KMS-11 (cell line): ENCODE measurements at regions not wholly inside any gene's neighbourhood (a gene's known extent, or its start where the extent isn't known, plus 50 kb on each side); places are given as distances from the start of the nearest gene placed in this dataset.

Experiments used
- H2AFZ ChIP-seq: fragments of 200-600 bp; sonication (generic); 2 replicates; pipeline ENCODE4 v1.6.1; 2016; ENCODE audit warnings: antibody characterized with exemption, mixed run types, low read depth
- H3K27ac ChIP-seq: fragments of 200-600 bp; sonication (generic); 2 replicates; pipeline ENCODE4 v1.6.1; 2016; ENCODE audit warnings: mild to moderate bottlenecking, mixed run types
- H3K27me3 ChIP-seq: fragments of 200-600 bp; sonication (generic); 2 replicates; pipeline ENCODE4 v1.6.1; 2017; ENCODE audit warnings: mild to moderate bottlenecking, low read depth, mixed run types, moderate library complexity; ENCODE audit not compliant: insufficient read depth
- H3K36me3 ChIP-seq: fragments of 200-600 bp; sonication (generic); 2 replicates; pipeline ENCODE4 v1.6.1; 2017; ENCODE audit warnings: mild to moderate bottlenecking, mixed run types; ENCODE audit not compliant: insufficient read depth
- H3K4me1 ChIP-seq: fragments of 200-600 bp; sonication (generic); 2 replicates; pipeline ENCODE4 v1.6.1; 2016; ENCODE audit warnings: mild to moderate bottlenecking, low read depth, mixed run types; ENCODE audit not compliant: poor library complexity, severe bottlenecking
- H3K4me2 ChIP-seq: fragments of 200-600 bp; sonication (generic); 2 replicates; pipeline ENCODE4 v1.7.0; 2016; ENCODE audit warnings: mild to moderate bottlenecking, mixed run types
- H3K4me3 ChIP-seq: fragments of 200-600 bp; sonication (generic); IDR thresholded peaks from 2 replicates; pipeline ENCODE4 v1.6.1; 2017; ENCODE audit warnings: low read depth, low read length, mixed read lengths; ENCODE audit not compliant: insufficient read depth
- H3K79me2 ChIP-seq: fragments of 200-600 bp; sonication (generic); 2 replicates; pipeline ENCODE4 v1.6.1; 2016; ENCODE audit warnings: low read depth, mixed run types; ENCODE audit not compliant: insufficient read depth
- H3K9ac ChIP-seq: fragments of 200-600 bp; sonication (generic); 2 replicates; pipeline ENCODE4 v1.6.1; 2016; ENCODE audit warnings: mild to moderate bottlenecking, mixed run types
- H4K20me1 ChIP-seq: fragments of 200-600 bp; sonication (generic); 2 replicates; pipeline ENCODE4 v1.6.1; 2016; ENCODE audit warnings: mild to moderate bottlenecking, mixed run types; ENCODE audit not compliant: insufficient read depth
- CTCF ChIP-seq: fragments of 200-600 bp; sonication (generic); conservative IDR thresholded peaks from 2 replicates; pipeline ENCODE4 v1.6.1; 2017; ENCODE audit warnings: low read depth, mild to moderate bottlenecking, antibody characterized with exemption, low read length, moderate library complexity, mixed read lengths

- Histone ChIP-seq H3K36me3 (no peaks in the 10 kb centered on the region), H2AFZ (no peak overlapping the region), H4K20me1 (no peaks in the 10 kb centered on the region), H3K79me2 (no peaks in the 10 kb centered on the region), H3K27me3 (no peaks in the 10 kb centered on the region), H3K9ac (no peak overlapping the region), H3K4me2 (no peak overlapping the region), H3K4me3 (no peak overlapping the region), H3K4me1 (no peaks in the 10 kb centered on the region), H3K27ac (no peak overlapping the region)
- no peak for TF ChIP-seq CTCF
These were observed 498.3 kb upstream of the NOVA1 start for GRCh38 chr14:27096091-27096490.

- Histone ChIP-seq H4K20me1 (no peaks in the 10 kb centered on the region), H3K36me3 (no peaks in the 10 kb centered on the region), H2AFZ (no peak overlapping the region), H3K79me2 (no peaks in the 10 kb centered on the region), H3K4me2 (no peak overlapping the region), H3K27ac (no peak overlapping the region), H3K4me3 (no peak overlapping the region), H3K9ac (no peak overlapping the region), H3K27me3 (no peaks in the 10 kb centered on the region), H3K4me1 (no peaks in the 10 kb centered on the region)
- no peak for TF ChIP-seq CTCF
These were observed 500.6 kb upstream of the NOVA1 start for GRCh38 chr14:27098451-27098850.

- TF ChIP-seq CTCF, result no peak
- no peaks in the 10 kb centered on the region for H3K27me3 ChIP-seq
- H4K20me1 ChIP-seq, result no peaks in the 10 kb centered on the region
- no peak overlapping the region for H2AFZ ChIP-seq
- no peaks in the 10 kb centered on the region for H3K36me3 ChIP-seq
- no peak overlapping the region for H3K9ac ChIP-seq
- no peak overlapping the region for H3K27ac ChIP-seq
- no peaks in the 10 kb centered on the region for H3K79me2 ChIP-seq
- no peak overlapping the region for H3K4me2 ChIP-seq
- H3K4me1 ChIP-seq, result no peaks in the 10 kb centered on the region
- no peak overlapping the region for H3K4me3 ChIP-seq
These were observed 516.3 kb upstream of the NOVA1 start for GRCh38 chr14:27114180-27114579.

GRCh38 chr14:27123162-27123561 lies 525.3 kb upstream of the NOVA1 start:
- Histone ChIP-seq H3K9ac (no peak overlapping the region), H3K4me1 (no peaks in the 10 kb centered on the region), H3K4me3 (no peak overlapping the region), H3K27ac (no peak overlapping the region), H4K20me1 (no peaks in the 10 kb centered on the region), H3K27me3 (no peaks in the 10 kb centered on the region), H2AFZ (no peak overlapping the region), H3K36me3 (no peaks in the 10 kb centered on the region), H3K79me2 (no peaks in the 10 kb centered on the region), H3K4me2 (no peak overlapping the region)
- no peak for TF ChIP-seq CTCF

GRCh38 chr14:27127838-27128237 lies 530.0 kb upstream of the NOVA1 start:
- H3K4me1 ChIP-seq, result no peaks in the 10 kb centered on the region
- no peak overlapping the region for H3K4me2 ChIP-seq
- no peak overlapping the region for H3K27ac ChIP-seq
- no peaks in the 10 kb centered on the region for H3K36me3 ChIP-seq
- H3K9ac ChIP-seq, result no peak overlapping the region
- no peaks in the 10 kb centered on the region for H4K20me1 ChIP-seq
- TF ChIP-seq CTCF, result no peak
- no peak overlapping the region for H3K4me3 ChIP-seq
- H3K79me2 ChIP-seq, result no peaks in the 10 kb centered on the region
- no peak overlapping the region for H2AFZ ChIP-seq
- no peaks in the 10 kb centered on the region for H3K27me3 ChIP-seq
